ENCODE measurements at regions not wholly inside any gene's neighbourhood (a gene's known extent, or its start where the extent isn't known, plus 50 kb on each side); places are given as distances from the start of the nearest gene placed in this dataset.

DNA sequence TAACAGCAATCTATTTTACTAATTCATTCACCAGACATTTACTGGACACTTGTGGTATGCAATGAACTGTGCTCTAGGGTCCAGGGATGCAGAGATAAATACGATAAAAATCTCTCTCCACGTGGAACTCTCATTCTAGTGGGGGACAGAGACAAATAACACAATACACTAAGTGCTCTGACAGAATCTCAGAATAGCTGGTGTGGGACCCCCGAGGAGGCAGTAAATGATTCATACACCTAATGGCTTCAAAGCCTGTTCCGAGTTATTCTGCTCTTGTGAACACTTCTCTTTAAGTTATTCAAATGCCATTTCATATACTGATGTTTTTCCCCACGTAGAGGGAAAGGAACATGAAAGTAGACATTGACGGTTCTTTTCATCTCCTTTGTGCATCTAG, 302.0 kb upstream of the PDE4D start:
- Histone ChIP-seq H3K27me3 (no peaks in the 10 kb centered on the region), H3K4me3 (no peak overlapping the region), H3K9me3 (ENCODE audit: low read depth) (no peaks in the 10 kb centered on the region), H3K4me1 (ENCODE audit: low read depth) (no peaks in the 10 kb centered on the region), H3K27ac (no peak overlapping the region), H3K36me3 (no peaks in the 10 kb centered on the region)
- TF ChIP-seq, protein P1, sequence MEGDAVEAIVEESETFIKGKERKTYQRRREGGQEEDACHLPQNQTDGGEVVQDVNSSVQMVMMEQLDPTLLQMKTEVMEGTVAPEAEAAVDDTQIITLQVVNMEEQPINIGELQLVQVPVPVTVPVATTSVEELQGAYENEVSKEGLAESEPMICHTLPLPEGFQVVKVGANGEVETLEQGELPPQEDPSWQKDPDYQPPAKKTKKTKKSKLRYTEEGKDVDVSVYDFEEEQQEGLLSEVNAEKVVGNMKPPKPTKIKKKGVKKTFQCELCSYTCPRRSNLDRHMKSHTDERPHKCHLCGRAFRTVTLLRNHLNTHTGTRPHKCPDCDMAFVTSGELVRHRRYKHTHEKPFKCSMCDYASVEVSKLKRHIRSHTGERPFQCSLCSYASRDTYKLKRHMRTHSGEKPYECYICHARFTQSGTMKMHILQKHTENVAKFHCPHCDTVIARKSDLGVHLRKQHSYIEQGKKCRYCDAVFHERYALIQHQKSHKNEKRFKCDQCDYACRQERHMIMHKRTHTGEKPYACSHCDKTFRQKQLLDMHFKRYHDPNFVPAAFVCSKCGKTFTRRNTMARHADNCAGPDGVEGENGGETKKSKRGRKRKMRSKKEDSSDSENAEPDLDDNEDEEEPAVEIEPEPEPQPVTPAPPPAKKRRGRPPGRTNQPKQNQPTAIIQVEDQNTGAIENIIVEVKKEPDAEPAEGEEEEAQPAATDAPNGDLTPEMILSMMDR (IDR thresholded peaks at IDR 0.05; ENCODE audit: low read depth, low read length), result no peak
- DNase-seq (ENCODE audit: low read depth in 1 of 2, low spot score in 1 of 2), result no peak

DNA sequence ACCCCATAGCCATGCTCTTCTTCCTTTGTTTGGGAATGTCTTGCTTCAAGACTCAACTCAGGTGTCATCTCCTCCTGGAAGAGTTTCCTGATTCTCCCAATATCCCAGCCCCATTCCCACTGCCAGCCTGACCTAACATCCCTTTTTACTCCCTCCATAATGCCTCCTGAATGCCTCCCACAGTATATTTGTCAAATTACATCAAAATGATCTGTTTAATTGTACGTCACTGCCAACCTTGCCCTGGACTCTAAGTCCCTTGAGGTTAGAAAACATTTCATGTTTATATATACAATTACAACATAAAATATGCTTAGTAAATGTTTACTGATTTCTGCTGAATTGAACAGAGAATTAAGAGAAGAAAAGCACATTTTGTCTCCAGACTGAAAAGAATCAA, 301.6 kb upstream of the PDE4D start:
- Histone ChIP-seq H3K27ac (no peak overlapping the region), H3K27me3 (no peaks in the 10 kb centered on the region), H3K4me1 (ENCODE audit: low read depth) (no peaks in the 10 kb centered on the region), H3K4me3 (no peak overlapping the region), H3K9me3 (ENCODE audit: low read depth) (no peaks in the 10 kb centered on the region), H3K36me3 (no peaks in the 10 kb centered on the region)
- DNase-seq (ENCODE audit: low read depth in 1 of 2, low spot score in 1 of 2), result no peak
- TF ChIP-seq, protein P1 (IDR thresholded peaks at IDR 0.05; ENCODE audit: low read depth, low read length), result no peak

DNA sequence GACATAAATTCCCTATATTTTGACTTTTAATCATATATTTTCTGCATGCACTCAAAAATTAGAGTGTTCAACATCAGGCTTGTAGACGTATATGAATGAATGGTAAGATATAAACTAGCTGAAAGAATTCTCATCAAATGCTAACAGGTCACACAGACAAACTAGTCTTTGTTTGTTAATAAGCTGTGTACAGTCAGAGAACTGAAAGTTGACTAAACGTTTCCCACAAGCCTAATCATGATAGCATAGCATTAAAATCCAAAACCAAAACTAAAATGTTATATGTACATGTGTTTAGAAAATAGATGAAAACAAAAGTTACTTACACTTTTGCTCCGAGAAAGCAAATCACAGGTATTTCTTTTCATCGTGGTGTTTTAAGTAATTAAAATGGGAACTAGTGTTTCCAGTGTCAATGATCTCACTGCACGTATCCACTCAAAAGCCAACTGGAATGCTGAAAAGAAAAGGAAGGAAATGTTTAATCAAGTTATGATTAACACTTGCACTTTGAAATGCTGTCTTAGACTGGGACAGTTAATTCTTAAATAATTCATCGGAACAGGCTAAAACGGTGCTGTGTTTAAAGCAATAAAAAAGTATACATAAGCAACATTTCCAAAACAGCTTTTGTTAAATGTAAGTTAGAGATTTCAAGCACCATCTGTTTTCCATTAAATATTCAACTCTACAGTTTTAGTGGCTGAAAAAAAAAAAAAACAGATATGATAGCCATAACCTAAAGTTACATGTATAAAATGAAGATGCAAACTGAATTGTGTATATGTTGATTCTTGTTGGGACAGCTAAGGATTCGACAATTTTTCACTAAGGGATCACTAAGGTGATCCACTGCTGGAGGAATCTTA, 291.9 kb upstream of the PDE4D start:
- no peaks in the 10 kb centered on the region for H3K36me3 ChIP-seq
- H3K27ac ChIP-seq, result no peak overlapping the region

DNA sequence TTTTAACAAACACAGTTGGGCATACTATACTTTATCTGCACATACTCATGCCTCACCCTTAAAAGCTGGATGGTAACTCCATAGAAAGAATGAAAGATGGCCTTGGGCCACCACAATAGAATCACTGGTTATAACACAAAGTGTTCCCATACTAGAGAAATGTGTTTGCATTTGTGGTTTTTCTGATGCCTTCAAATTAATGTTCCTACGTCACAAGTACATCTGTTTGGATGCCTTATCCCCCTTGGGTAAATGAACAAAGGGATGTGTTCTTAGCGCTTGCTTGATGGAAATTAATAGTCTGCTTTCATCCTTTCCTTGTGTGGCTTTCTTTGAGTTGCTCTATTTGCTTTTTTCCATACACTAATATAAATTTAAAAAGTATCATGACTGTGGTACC, 291.1 kb upstream of the PDE4D start:
- no peak for DNase-seq (ENCODE audit: low read depth in 1 of 2, low spot score in 1 of 2)
- TF ChIP-seq, protein P1 (IDR thresholded peaks at IDR 0.05; ENCODE audit: low read depth, low read length), result no peak
- Histone ChIP-seq H3K27me3 (no peaks in the 10 kb centered on the region), H3K4me3 (no peak overlapping the region), H3K36me3 (no peaks in the 10 kb centered on the region), H3K9me3 (ENCODE audit: low read depth) (no peaks in the 10 kb centered on the region), H3K4me1 (ENCODE audit: low read depth) (no peaks in the 10 kb centered on the region), H3K27ac (no peak overlapping the region)

More for the DNA sequence above, 291.9 kb upstream of the PDE4D start:
- H3K9me3 ChIP-seq (ENCODE audit: low read depth), result no peaks in the 10 kb centered on the region
- TF ChIP-seq, protein P1 (IDR thresholded peaks at IDR 0.05; ENCODE audit: low read depth, low read length), result no peak
- no peak overlapping the region for H3K4me3 ChIP-seq
- no peaks in the 10 kb centered on the region for H3K27me3 ChIP-seq
- H3K4me1 ChIP-seq (ENCODE audit: low read depth), result no peaks in the 10 kb centered on the region
- DNase-seq (ENCODE audit: low read depth in 1 of 2, low spot score in 1 of 2), result no peak

DNA sequence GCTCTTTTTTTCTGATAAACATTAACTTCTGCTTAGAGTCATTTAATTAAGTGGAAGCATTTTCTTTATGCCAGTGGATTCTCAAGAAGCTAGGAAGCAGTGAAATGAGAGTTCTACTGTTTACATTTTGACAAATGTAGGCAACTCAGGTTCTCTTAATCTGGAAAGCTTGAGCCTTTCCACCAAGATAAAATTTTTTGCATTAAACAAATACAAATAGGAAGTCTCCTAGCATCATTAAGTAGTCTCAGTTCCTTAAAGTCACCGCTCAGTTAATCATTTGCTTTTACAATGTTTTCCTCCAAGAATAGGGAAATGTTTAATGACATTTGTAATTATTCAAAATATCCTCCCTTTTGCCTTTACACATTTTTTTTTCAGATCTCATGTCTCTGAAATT, 290.4 kb upstream of the PDE4D start:
- Histone ChIP-seq H3K27ac (no peak overlapping the region), H3K4me1 (ENCODE audit: low read depth) (no peaks in the 10 kb centered on the region), H3K9me3 (ENCODE audit: low read depth) (no peaks in the 10 kb centered on the region), H3K4me3 (no peak overlapping the region), H3K36me3 (no peaks in the 10 kb centered on the region), H3K27me3 (no peaks in the 10 kb centered on the region)
- TF ChIP-seq, protein P1 (IDR thresholded peaks at IDR 0.05; ENCODE audit: low read depth, low read length), result no peak
- no peak for DNase-seq (ENCODE audit: low read depth in 1 of 2, low spot score in 1 of 2)

All from cardiac muscle cell (in vitro differentiated cells and primary cell).